Mesendoderm (in vitro differentiated cells): ENCODE measurements at regions not wholly inside any gene's neighbourhood (a gene's known extent, or its start where the extent isn't known, plus 50 kb on each side); places are given as distances from the start of the nearest gene placed in this dataset.

Experiments used
- DNase-seq: peaks from one replicate; pipeline ENCODE4 v3.0.0; 2013
- H2AK5ac ChIP-seq: 2 replicates; pipeline ENCODE4 v1.6.1; 2013; ENCODE audit warnings: low read length, inconsistent platforms
- H2BK120ac ChIP-seq: 2 replicates; pipeline ENCODE4 v1.6.1; 2013; ENCODE audit warnings: low read depth, mild to moderate bottlenecking, low read length, moderate library complexity, mixed read lengths
- H2BK15ac ChIP-seq: replicated peaks from 2 replicates; pipeline ENCODE4 v1.6.1; 2013; ENCODE audit warnings: low read depth, mild to moderate bottlenecking, moderate library complexity
- H2BK5ac ChIP-seq: 2 replicates; pipeline ENCODE4 v1.6.1; 2013; ENCODE audit warnings: low read length, inconsistent platforms
- H3K18ac ChIP-seq: 2 replicates; pipeline ENCODE4 v1.6.1; 2013; ENCODE audit warnings: mild to moderate bottlenecking, low read length, mixed read lengths
- H3K23ac ChIP-seq: one replicate; pipeline ENCODE4 v1.6.1; 2013; ENCODE audit warnings: low read length
- H3K27ac ChIP-seq: 2 replicates; pipeline ENCODE4 v1.5.1; 2013; ENCODE audit warnings: low read depth, mild to moderate bottlenecking, inconsistent platforms, low read length, moderate library complexity
- H3K27me3 ChIP-seq: 2 replicates; pipeline ENCODE4 v1.6.1; 2013; ENCODE audit warnings: low read length, control low read depth, mild to moderate bottlenecking, inconsistent platforms; ENCODE audit not compliant: insufficient read depth, poor library complexity
- H3K36me3 ChIP-seq: 2 replicates; pipeline ENCODE4 v1.6.1; 2013; ENCODE audit warnings: low read length, inconsistent platforms; ENCODE audit not compliant: control insufficient read depth, insufficient read depth
- H3K4ac ChIP-seq: one replicate; pipeline ENCODE4 v1.6.1; 2013; ENCODE audit warnings: low read depth, mild to moderate bottlenecking, low read length, moderate library complexity
- H3K4me1 ChIP-seq: 2 replicates; pipeline ENCODE4 v1.6.1; 2013; ENCODE audit warnings: low read depth, low read length, inconsistent platforms; ENCODE audit not compliant: control insufficient read depth
- H3K4me2 ChIP-seq: 2 replicates; pipeline ENCODE4 v1.6.1; 2013; ENCODE audit warnings: low read length
- H3K4me3 ChIP-seq: 2 replicates; pipeline ENCODE4 v1.5.1; 2013; ENCODE audit warnings: mild to moderate bottlenecking, low read length
- H3K56ac ChIP-seq: one replicate; pipeline ENCODE4 v1.6.1; 2013; ENCODE audit warnings: low read length
- H3K79me1 ChIP-seq: 2 replicates; pipeline ENCODE4 v1.6.1; 2013; ENCODE audit warnings: low read length, inconsistent platforms
- H3K79me2 ChIP-seq: 2 replicates; pipeline ENCODE4 v1.6.1; 2013; ENCODE audit warnings: mild to moderate bottlenecking, low read length; ENCODE audit not compliant: control insufficient read depth, insufficient read depth
- H3K9ac ChIP-seq: 2 replicates; pipeline ENCODE4 v1.6.1; 2013; ENCODE audit warnings: low read length, inconsistent platforms
- H4K5ac ChIP-seq: one replicate; pipeline ENCODE4 v1.6.1; 2013; ENCODE audit warnings: low read length
- H4K8ac ChIP-seq: one replicate; pipeline ENCODE4 v1.6.1; 2013; ENCODE audit warnings: low read depth, mild to moderate bottlenecking, control low read depth, low read length, moderate library complexity
- WGBS: extraction: QIAGEN DNeasy Blood & Tissue Kit; methylation state at CpG from one replicate; pipeline ENCODE4 v1.1.7; 2013; ENCODE audit warnings: low lambda C conversion rate, missing lambda C conversion rate; ENCODE audit not compliant: insufficient coverage; ENCODE audit errors: extremely low coverage; 5-methylcytosine and 5-hydroxymethylcytosine counted together

DNA sequence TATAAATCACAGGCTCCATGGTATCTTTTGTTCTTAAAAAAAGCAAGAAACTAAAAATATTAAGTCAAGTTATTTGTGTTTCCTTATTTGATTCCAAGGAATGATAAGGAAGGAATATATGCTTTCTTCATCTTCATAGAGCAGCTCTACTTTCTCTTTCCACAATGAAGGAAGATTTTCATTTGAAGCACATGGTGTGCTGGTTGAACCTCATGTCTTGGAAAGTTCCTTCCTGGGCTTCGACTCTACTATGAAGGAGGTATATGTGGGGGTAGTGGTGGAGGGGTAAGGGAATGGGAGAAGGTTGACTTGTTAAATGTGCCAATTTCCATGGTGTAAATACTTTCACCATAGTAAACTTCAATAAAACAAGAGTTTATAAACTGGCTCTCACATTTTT, 698.0 kb downstream of the CETN3 start:
- Histone ChIP-seq H2BK5ac (no peak overlapping the region), H3K4me2 (no peak overlapping the region), H3K4me1 (no peaks in the 10 kb centered on the region), H3K56ac (no peak overlapping the region), H3K79me2 (no peaks in the 10 kb centered on the region), H2BK120ac (no peak overlapping the region), H4K8ac (no peak overlapping the region), H2BK15ac (no peak overlapping the region), H3K18ac (no peak overlapping the region), H3K4ac (no peak overlapping the region), H3K27me3 (no peaks in the 10 kb centered on the region), H3K23ac (no peak overlapping the region), H3K27ac (no peak overlapping the region), H3K9ac (no peak overlapping the region), H3K36me3 (no peaks in the 10 kb centered on the region), H2AK5ac (no peak overlapping the region), H3K4me3 (no peak overlapping the region), H4K5ac (no peak overlapping the region), H3K79me1 (no peaks in the 10 kb centered on the region)
- no CpG with 5 or more reads among the region's 1 CpG for WGBS
- DNase-seq: no peak

DNA sequence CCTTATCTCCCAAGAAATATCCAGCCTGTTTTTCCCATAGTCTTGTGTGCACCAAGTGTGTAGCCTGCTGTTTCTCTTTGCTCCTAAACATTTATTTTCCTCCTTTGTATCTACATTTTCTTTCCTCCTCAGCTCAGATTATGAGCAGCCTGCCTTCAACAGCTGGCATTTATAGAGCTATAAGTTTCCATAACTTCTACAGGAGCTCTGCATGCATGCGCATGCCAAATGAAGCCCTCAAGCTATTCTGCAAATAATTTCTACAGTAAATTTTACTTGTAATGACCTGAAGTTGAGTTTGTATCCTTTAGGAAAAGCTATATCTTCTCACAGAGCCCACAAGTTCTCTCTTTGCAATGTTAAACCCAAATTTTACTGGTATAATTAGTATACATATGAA, 699.5 kb downstream of the CETN3 start:
- H2AK5ac ChIP-seq: no peak overlapping the region
- H3K4ac ChIP-seq: no peak overlapping the region
- no peaks in the 10 kb centered on the region for H3K36me3 ChIP-seq
- H4K5ac ChIP-seq: no peak overlapping the region
- H2BK15ac ChIP-seq: no peak overlapping the region
- H3K79me1 ChIP-seq: no peaks in the 10 kb centered on the region
- H3K79me2 ChIP-seq: no peaks in the 10 kb centered on the region
- DNase-seq: no peak
- no peak overlapping the region for H2BK5ac ChIP-seq
- no peak overlapping the region for H3K4me3 ChIP-seq
- H2BK120ac ChIP-seq: no peak overlapping the region
- no peaks in the 10 kb centered on the region for H3K27me3 ChIP-seq
- H3K23ac ChIP-seq: no peak overlapping the region
- no peak overlapping the region for H3K27ac ChIP-seq
- H3K9ac ChIP-seq: no peak overlapping the region
- no peak overlapping the region for H3K18ac ChIP-seq
- no CpG with 5 or more reads among the region's 1 CpG for WGBS
- H3K4me1 ChIP-seq: no peaks in the 10 kb centered on the region
- H3K56ac ChIP-seq: no peak overlapping the region
- H3K4me2 ChIP-seq: no peak overlapping the region
- H4K8ac ChIP-seq: no peak overlapping the region

DNA sequence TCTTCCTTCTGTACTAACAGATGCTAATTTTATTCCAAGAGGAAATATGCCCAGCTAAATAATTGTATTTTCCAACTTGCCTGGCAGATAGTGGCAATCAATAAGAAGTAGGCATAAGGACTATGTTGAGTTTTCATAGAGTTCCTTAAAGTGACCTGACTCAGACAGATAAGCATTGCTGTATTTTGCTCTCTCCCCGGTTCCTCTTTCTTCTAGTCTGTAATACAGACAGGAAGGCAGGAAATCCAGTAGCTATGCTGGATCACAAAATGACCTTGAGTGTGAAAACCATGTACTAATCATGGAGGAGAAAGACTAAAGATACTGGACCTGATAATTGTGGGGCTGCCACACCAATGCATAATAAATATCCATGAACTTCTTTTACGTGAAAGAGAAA, 701.7 kb downstream of the CETN3 start:
- H2BK5ac ChIP-seq: no peak overlapping the region
- H2BK120ac ChIP-seq: no peak overlapping the region

DNA sequence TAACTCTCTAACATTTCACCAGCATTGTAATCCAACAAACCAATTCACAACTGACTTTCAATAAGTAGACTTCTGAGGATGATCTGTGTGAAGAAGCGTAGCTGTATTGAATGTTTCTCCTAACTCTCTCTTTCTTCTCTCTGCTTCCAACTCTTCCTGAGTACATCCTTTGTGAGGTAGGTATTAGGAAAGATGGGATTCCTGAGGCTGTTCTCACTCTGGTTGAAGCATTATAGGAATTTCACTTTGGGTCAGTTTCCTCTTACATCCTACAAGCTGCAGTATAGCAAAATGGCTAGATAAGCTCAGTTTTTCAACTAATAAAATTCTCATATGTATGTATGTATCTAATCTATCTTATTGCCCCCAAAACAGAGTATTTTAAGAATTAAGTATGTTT, 702.8 kb downstream of the CETN3 start:
- Histone ChIP-seq H3K4me2 (no peak overlapping the region), H3K4me1 (no peaks in the 10 kb centered on the region), H4K8ac (no peak overlapping the region), H2BK120ac (no peak overlapping the region), H4K5ac (no peak overlapping the region), H3K56ac (no peak overlapping the region), H3K27ac (no peak overlapping the region), H2AK5ac (no peak overlapping the region), H3K79me2 (no peaks in the 10 kb centered on the region), H3K18ac (no peak overlapping the region), H2BK5ac (no peak overlapping the region), H3K27me3 (no peaks in the 10 kb centered on the region), H3K36me3 (no peaks in the 10 kb centered on the region), H3K79me1 (no peaks in the 10 kb centered on the region), H3K4ac (no peak overlapping the region), H2BK15ac (no peak overlapping the region), H3K9ac (no peak overlapping the region), H3K23ac (no peak overlapping the region), H3K4me3 (no peak overlapping the region)
- DNase-seq: peak; percentile 76
- no CpG with 5 or more reads among the region's 1 CpG for WGBS

More for the DNA sequence above, 701.7 kb downstream of the CETN3 start:
- Histone ChIP-seq H4K5ac (no peak overlapping the region), H2BK15ac (no peak overlapping the region), H3K23ac (no peak overlapping the region), H3K36me3 (no peaks in the 10 kb centered on the region), H4K8ac (no peak overlapping the region), H3K27me3 (no peaks in the 10 kb centered on the region), H3K79me1 (no peaks in the 10 kb centered on the region), H3K79me2 (no peaks in the 10 kb centered on the region), H3K27ac (no peak overlapping the region), H2AK5ac (no peak overlapping the region), H3K18ac (no peak overlapping the region), H3K4me3 (no peak overlapping the region), H3K4me1 (no peaks in the 10 kb centered on the region), H3K4ac (no peak overlapping the region), H3K56ac (no peak overlapping the region), H3K4me2 (no peak overlapping the region), H3K9ac (no peak overlapping the region)
- no CpG with 5 or more reads among the region's 2 CpGs for WGBS
- no peak for DNase-seq

DNA sequence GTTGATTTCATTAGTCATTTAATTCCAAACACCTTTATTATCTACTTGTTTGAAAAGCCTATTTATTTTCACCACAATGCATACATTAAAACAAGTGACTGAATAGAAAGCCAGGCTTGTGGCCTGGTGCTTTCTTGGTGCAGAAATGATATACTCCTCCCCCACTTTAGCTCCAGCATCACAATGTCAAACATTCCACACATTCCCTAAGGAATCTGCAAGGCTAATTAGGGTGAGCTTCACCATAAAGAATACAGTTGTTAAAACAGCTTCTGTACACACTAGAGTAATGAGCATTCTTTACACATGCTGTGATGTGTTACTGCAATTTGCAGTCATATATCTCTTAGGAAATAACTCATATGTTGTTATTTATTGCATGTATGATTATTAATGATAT, 705.7 kb downstream of the CETN3 start:
- no peak overlapping the region for H2BK120ac ChIP-seq
- H3K23ac ChIP-seq: no peak overlapping the region
- H3K79me1 ChIP-seq: no peaks in the 10 kb centered on the region
- DNase-seq: peak; percentile 94
- no peaks in the 10 kb centered on the region for H3K4me1 ChIP-seq
- H3K4me2 ChIP-seq: no peak overlapping the region
- no peaks in the 10 kb centered on the region for H3K27me3 ChIP-seq
- H2BK15ac ChIP-seq: no peak overlapping the region
- no peak overlapping the region for H3K18ac ChIP-seq
- no peak overlapping the region for H4K8ac ChIP-seq
- no peak overlapping the region for H2BK5ac ChIP-seq
- no peak overlapping the region for H3K4ac ChIP-seq
- H3K36me3 ChIP-seq: no peaks in the 10 kb centered on the region
- no peak overlapping the region for H4K5ac ChIP-seq
- no peak overlapping the region for H3K56ac ChIP-seq
- no peak overlapping the region for H2AK5ac ChIP-seq
- H3K79me2 ChIP-seq: no peaks in the 10 kb centered on the region
- no peak overlapping the region for H3K4me3 ChIP-seq
- no peak overlapping the region for H3K27ac ChIP-seq
- H3K9ac ChIP-seq: no peak overlapping the region

DNA sequence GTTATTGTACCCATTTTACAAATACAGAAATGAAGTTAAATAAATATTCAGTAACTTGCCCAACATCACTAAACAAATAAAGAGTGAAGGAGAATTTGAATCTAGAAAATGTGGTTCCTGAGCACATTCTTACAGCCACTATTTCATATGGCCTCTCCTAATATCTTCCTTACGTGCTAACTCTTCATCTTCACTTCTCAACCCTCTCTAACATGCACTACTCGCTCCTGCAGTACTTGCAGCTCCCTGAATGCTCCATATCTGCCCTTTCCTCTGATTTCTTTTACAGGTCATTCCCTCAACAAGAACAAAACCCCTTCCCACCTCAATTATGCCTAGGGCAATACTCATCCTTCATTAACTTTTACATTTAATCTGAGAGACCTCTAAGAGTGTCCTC, 711.5 kb downstream of the CETN3 start:
- Histone ChIP-seq H3K9ac (no peak overlapping the region), H2BK5ac (no peak overlapping the region), H3K4me1 (no peaks in the 10 kb centered on the region), H3K27me3 (no peaks in the 10 kb centered on the region), H3K4me2 (no peak overlapping the region), H3K56ac (no peak overlapping the region), H2AK5ac (no peak overlapping the region), H3K4ac (no peak overlapping the region), H3K79me1 (no peaks in the 10 kb centered on the region), H3K36me3 (no peaks in the 10 kb centered on the region), H3K79me2 (no peaks in the 10 kb centered on the region), H4K8ac (no peak overlapping the region), H3K18ac (no peak overlapping the region), H4K5ac (no peak overlapping the region), H2BK120ac (no peak overlapping the region), H3K27ac (no peak overlapping the region), H3K4me3 (no peak overlapping the region), H2BK15ac (no peak overlapping the region), H3K23ac (no peak overlapping the region)
- DNase-seq: no peak
- no CpG with 5 or more reads among the region's 2 CpGs for WGBS
